IMR-90 (cell line): ENCODE measurements at regions not wholly inside any gene's neighbourhood (a gene's known extent, or its start where the extent isn't known, plus 50 kb on each side); places are given as distances from the start of the nearest gene placed in this dataset.

Source experiments
- ATAC-seq: fragments of 200-7000 bp; cut with Tn5 transposase; 2 replicates; pipeline ENCODE4 v1.9.1; 2020; ENCODE audit warnings: low read depth, mild to moderate bottlenecking, moderate library complexity
- BruUV-seq: library from RNA; stranded (reverse); fragments of 400-500 nt; replicated peaks from 2 replicates; lab custom pipeline; 2021; lab: Mats Ljungman, UMichigan
- CTCF ChIA-PET: fragments of 300-600 bp; formaldehyde crosslinking; extraction: SDS; loops from one replicate; lab custom pipeline; 2021; ENCODE audit warnings: antibody characterized with exemption; lab: Yijun Ruan, JAX
- POLR2A ChIA-PET: fragments of 300-600 bp; sonication (Branson Sonifier 250); formaldehyde crosslinking; loops from one replicate; lab custom pipeline; 2022; ENCODE audit warnings: antibody characterized with exemption; ENCODE audit not compliant: unreplicated experiment; lab: Charles Lee
- DNase-seq: peaks from one replicate; pipeline ENCODE4 v3.0.0; 2013
- H2AFZ ChIP-seq: replicated peaks from 2 replicates; pipeline ENCODE3; 2013; ENCODE audit warnings: low read length, mild to moderate bottlenecking; ENCODE audit not compliant: poor library complexity
- H2AK5ac ChIP-seq: 2 replicates; pipeline ENCODE4 v1.6.1; 2013; ENCODE audit warnings: low read depth, low read length, inconsistent platforms
- H2AK9ac ChIP-seq: replicated peaks from 2 replicates; pipeline ENCODE3; 2013; ENCODE audit warnings: mild to moderate bottlenecking, low read depth, low read length, moderate library complexity; ENCODE audit not compliant: poor library complexity
- H2BK120ac ChIP-seq: 2 replicates; pipeline ENCODE4 v1.6.1; 2013; ENCODE audit warnings: low read depth, low read length, inconsistent platforms
- H2BK15ac ChIP-seq: 3 replicates; pipeline ENCODE4 v1.6.1; 2013; ENCODE audit warnings: low read depth, low read length, inconsistent platforms
- H2BK20ac ChIP-seq: 2 replicates; pipeline ENCODE4 v1.6.1; 2013; ENCODE audit warnings: low read depth, mild to moderate bottlenecking, inconsistent platforms, low read length, moderate library complexity
- H2BK5ac ChIP-seq: 2 replicates; pipeline ENCODE4 v1.6.1; 2013; ENCODE audit warnings: mild to moderate bottlenecking, low read depth, low read length, inconsistent platforms; ENCODE audit not compliant: poor library complexity, severe bottlenecking
- H3K14ac ChIP-seq: replicated peaks from 2 replicates; pipeline ENCODE4 v1.6.1; 2013; ENCODE audit warnings: low read depth, low read length, inconsistent platforms
- H3K18ac ChIP-seq: 2 replicates; pipeline ENCODE4 v1.6.1; 2013; ENCODE audit warnings: low read depth, low read length, control low read depth
- H3K23ac ChIP-seq: 2 replicates; pipeline ENCODE4 v1.6.1; 2013; ENCODE audit warnings: low read depth, low read length, inconsistent platforms
- H3K27ac ChIP-seq: 2 replicates; pipeline ENCODE4 v1.5.1; 2013; ENCODE audit warnings: mild to moderate bottlenecking, control low read depth, low read length; ENCODE audit not compliant: insufficient read depth
- H3K27me3 ChIP-seq: 2 replicates; pipeline ENCODE4 v1.6.1; 2013; ENCODE audit warnings: low read length; ENCODE audit not compliant: control insufficient read depth, insufficient read depth
- H3K36me3 ChIP-seq: 2 replicates; pipeline ENCODE4 v1.6.1; 2013; ENCODE audit warnings: low read length, mixed read lengths; ENCODE audit not compliant: control insufficient read depth, insufficient read depth
- H3K4ac ChIP-seq: 2 replicates; pipeline ENCODE4 v1.6.1; 2013; ENCODE audit warnings: low read depth, low read length, inconsistent platforms
- H3K4me1 ChIP-seq: 2 replicates; pipeline ENCODE4 v1.6.1; 2013; ENCODE audit warnings: low read length, mixed read lengths; ENCODE audit not compliant: control insufficient read depth, insufficient read depth
- H3K4me2 ChIP-seq: 2 replicates; pipeline ENCODE4 v1.6.1; 2013; ENCODE audit warnings: low read depth, mild to moderate bottlenecking, control low read depth, low read length, moderate library complexity
- H3K4me3 ChIP-seq: 2 replicates; pipeline ENCODE4 v1.5.1; 2013; ENCODE audit warnings: low read depth, mild to moderate bottlenecking, control low read depth, low read length, moderate library complexity; ENCODE audit not compliant: insufficient read depth
- H3K56ac ChIP-seq: 2 replicates; pipeline ENCODE4 v1.6.1; 2013; ENCODE audit warnings: low read length, inconsistent platforms; ENCODE audit not compliant: insufficient read depth; ENCODE audit errors: extremely low read depth
- H3K79me1 ChIP-seq, 2 experiments: 2 replicates each; pipeline ENCODE4 v1.6.1; 2013; ENCODE audit warnings: low read length in 2 of 2, inconsistent platforms in 1 of 2, low read depth in 1 of 2
- H3K9ac ChIP-seq: 2 replicates; pipeline ENCODE4 v1.6.1; 2013; ENCODE audit warnings: low read depth, low read length, control low read depth
- H3K9me1 ChIP-seq: 2 replicates; pipeline ENCODE4 v1.6.1; 2013; ENCODE audit warnings: low read length, inconsistent platforms; ENCODE audit not compliant: insufficient read depth
- H3K9me3 ChIP-seq: 2 replicates; pipeline ENCODE4 v1.6.1; 2013; ENCODE audit warnings: low read length; ENCODE audit not compliant: control insufficient read depth, insufficient read depth
- H4K20me1 ChIP-seq: 2 replicates; pipeline ENCODE4 v1.6.1; 2013; ENCODE audit warnings: low read length, inconsistent platforms; ENCODE audit not compliant: insufficient read depth
- H4K5ac ChIP-seq: 2 replicates; pipeline ENCODE4 v1.6.1; 2013; ENCODE audit warnings: mild to moderate bottlenecking, low read depth, low read length, control low read depth
- H4K8ac ChIP-seq, 2 experiments: 2 replicates each; pipeline ENCODE4 v1.6.1; 2013; ENCODE audit warnings: low read depth in 2 of 2, low read length in 2 of 2, control low read depth in 1 of 2, inconsistent platforms in 1 of 2
- H4K91ac ChIP-seq: 2 replicates; pipeline ENCODE4 v1.6.1; 2013; ENCODE audit warnings: low read depth, low read length, inconsistent platforms; ENCODE audit not compliant: insufficient read depth
- BHLHE40 ChIP-seq: fragments of 150-350 bp; IDR thresholded peaks from 2 replicates; pipeline ENCODE4 v1.6.1; 2016; ENCODE audit warnings: mild to moderate bottlenecking, low read depth, low read length
- CEBPB ChIP-seq: IDR thresholded peaks from 2 replicates; pipeline ENCODE4 v1.6.1; 2012; ENCODE audit warnings: low read depth, low read length, improper control_type of control experiment
- CHD1 ChIP-seq: IDR thresholded peaks from 2 replicates; pipeline ENCODE4 v1.6.1; 2012; ENCODE audit warnings: low read depth, low read length, improper control_type of control experiment
- FOS ChIP-seq: fragments of 150-350 bp; IDR thresholded peaks from 2 replicates; pipeline ENCODE4 v1.6.1; 2016; ENCODE audit warnings: low read depth, low read length
- MAFK ChIP-seq: IDR thresholded peaks from 2 replicates; pipeline ENCODE4 v1.6.1; 2012; ENCODE audit warnings: low read depth, low read length, improper control_type of control experiment
- MAZ ChIP-seq: IDR thresholded peaks from 2 replicates; pipeline ENCODE4 v1.6.1; 2012; ENCODE audit warnings: low read depth, mild to moderate bottlenecking, low read length, improper control_type of control experiment, moderate library complexity, borderline replicate concordance
- MXI1 ChIP-seq: IDR thresholded peaks from 2 replicates; pipeline ENCODE4 v1.6.1; 2012; ENCODE audit warnings: low read depth, mild to moderate bottlenecking, low read length, moderate library complexity, borderline replicate concordance
- NFE2L2 ChIP-seq: fragments of 150-350 bp; IDR thresholded peaks from 2 replicates; pipeline ENCODE4 v1.6.1; 2016; ENCODE audit warnings: low read depth, mild to moderate bottlenecking, low read length
- POLR2A ChIP-seq: IDR thresholded peaks from 2 replicates; pipeline ENCODE4 v1.6.1; 2012; ENCODE audit warnings: mild to moderate bottlenecking, low read depth, low read length
- RAD21 ChIP-seq: IDR thresholded peaks from 2 replicates; pipeline ENCODE4 v1.6.1; 2012; ENCODE audit warnings: low read length, improper control_type of control experiment
- RCOR1 ChIP-seq: IDR thresholded peaks from 2 replicates; pipeline ENCODE4 v1.6.1; 2012; ENCODE audit warnings: mild to moderate bottlenecking, low read length, improper control_type of control experiment; ENCODE audit not compliant: insufficient replicate concordance
- RFX5 ChIP-seq: IDR thresholded peaks from 2 replicates; pipeline ENCODE4 v1.8.0; 2012; ENCODE audit warnings: low read depth, mild to moderate bottlenecking, low read length, moderate library complexity
- SMC3 ChIP-seq: fragments of 150-350 bp; IDR thresholded peaks from 2 replicates; pipeline ENCODE4 v1.6.1; 2016; ENCODE audit warnings: low read depth, mild to moderate bottlenecking, antibody characterized with exemption, low read length, moderate library complexity
- WGBS, 2 experiments: methylation state at CpG; one replicate each; pipeline versions ENCODE4 v1.1.5 to v1.1.7; 2013; ENCODE audit warnings: missing lambda C conversion rate in 2 of 2; ENCODE audit not compliant: insufficient read length in 1 of 2; ENCODE audit errors: extremely low coverage in 2 of 2; 5-methylcytosine and 5-hydroxymethylcytosine counted together
- dilution Hi-C: fragments of 300-500 bp; cut with HindIII; formaldehyde crosslinking; loops from one replicate; pipeline ENCODE4 v1.14.3; 2018; ENCODE audit warnings: low sequenced_read_pairs; ENCODE audit not compliant: unreplicated experiment
- in situ Hi-C: fragments of 300-500 bp; cut with MboI; formaldehyde crosslinking; loops from 3 replicates; pipeline ENCODE4 v1.14.3; 2019; ENCODE audit warnings: low sequenced_read_pairs, inconsistent platforms, mixed read lengths
- intact Hi-C: fragments of 100-400 bp; cut with micrococcal nuclease; formaldehyde crosslinking; loops from 2 replicates; pipeline ENCODE4 v1.10.0; 2022
- TF ChIP-seq, protein P1 (sequence below): conservative IDR thresholded peaks from 2 replicates; pipeline ENCODE4 v1.5.1; 2012; ENCODE audit warnings: mild to moderate bottlenecking, low read depth, low read length, improper control_type of control experiment
- TF ChIP-seq, protein P2 (sequence below): fragments of 150-350 bp; IDR thresholded peaks from 2 replicates; pipeline ENCODE4 v1.6.1; 2017; ENCODE audit warnings: mild to moderate bottlenecking, antibody characterized with exemption, low read length, low read depth
- TF ChIP-seq, protein P3 (sequence below): fragments of 150-350 bp; IDR thresholded peaks from 2 replicates; pipeline ENCODE4 v1.6.1; 2016; ENCODE audit warnings: low read depth, mild to moderate bottlenecking, low read length, moderate library complexity, borderline replicate concordance

DNA sequence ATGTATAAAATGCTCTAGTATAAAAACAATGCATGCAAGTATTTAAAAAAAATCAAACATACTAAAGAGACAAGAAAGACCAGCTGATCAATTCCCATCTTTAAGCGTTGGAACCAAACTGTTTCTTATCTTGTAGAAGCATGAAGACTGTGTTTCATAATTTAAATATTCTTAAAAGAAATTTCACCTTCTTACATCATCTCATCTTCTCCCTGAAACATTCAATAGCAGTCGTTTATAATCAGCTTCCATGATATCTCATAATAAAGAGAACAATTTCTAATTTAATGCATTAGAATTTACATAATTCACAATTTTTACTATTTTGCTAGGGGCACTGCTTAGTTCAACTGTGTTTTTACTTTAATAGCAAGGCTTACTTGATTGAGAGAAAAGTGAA is 468.1 kb upstream of the MARCKS start:
- no peak overlapping the region for H3K56ac ChIP-seq
- no peaks in the 10 kb centered on the region for H3K9me3 ChIP-seq
- H3K79me1 ChIP-seq = no peaks in the 10 kb centered on the region
- ATAC-seq = no peak
- H4K5ac ChIP-seq = no peak overlapping the region
- H4K8ac ChIP-seq = no peak overlapping the region
- no peak overlapping the region for H3K4ac ChIP-seq
- dilution Hi-C loops = no loop called here
- H3K27ac ChIP-seq = no peak overlapping the region
- H4K91ac ChIP-seq = no peak overlapping the region
- 0 out of 2 replicates have a peak, but pooled peaks cover 3% of the 10 kb centered on the region for H3K9me1 ChIP-seq
- H4K20me1 ChIP-seq = no peaks in the 10 kb centered on the region
- WGBS, 2 experiments = no CpG with 5 or more reads among the region's 2 CpGs
- H3K14ac ChIP-seq = no peak overlapping the region
- TF ChIP-seq RFX5 = no peak
- no peak for TF ChIP-seq FOS
- TF ChIP-seq, protein P1, sequence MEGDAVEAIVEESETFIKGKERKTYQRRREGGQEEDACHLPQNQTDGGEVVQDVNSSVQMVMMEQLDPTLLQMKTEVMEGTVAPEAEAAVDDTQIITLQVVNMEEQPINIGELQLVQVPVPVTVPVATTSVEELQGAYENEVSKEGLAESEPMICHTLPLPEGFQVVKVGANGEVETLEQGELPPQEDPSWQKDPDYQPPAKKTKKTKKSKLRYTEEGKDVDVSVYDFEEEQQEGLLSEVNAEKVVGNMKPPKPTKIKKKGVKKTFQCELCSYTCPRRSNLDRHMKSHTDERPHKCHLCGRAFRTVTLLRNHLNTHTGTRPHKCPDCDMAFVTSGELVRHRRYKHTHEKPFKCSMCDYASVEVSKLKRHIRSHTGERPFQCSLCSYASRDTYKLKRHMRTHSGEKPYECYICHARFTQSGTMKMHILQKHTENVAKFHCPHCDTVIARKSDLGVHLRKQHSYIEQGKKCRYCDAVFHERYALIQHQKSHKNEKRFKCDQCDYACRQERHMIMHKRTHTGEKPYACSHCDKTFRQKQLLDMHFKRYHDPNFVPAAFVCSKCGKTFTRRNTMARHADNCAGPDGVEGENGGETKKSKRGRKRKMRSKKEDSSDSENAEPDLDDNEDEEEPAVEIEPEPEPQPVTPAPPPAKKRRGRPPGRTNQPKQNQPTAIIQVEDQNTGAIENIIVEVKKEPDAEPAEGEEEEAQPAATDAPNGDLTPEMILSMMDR = no peak
- TF ChIP-seq, protein P2, sequence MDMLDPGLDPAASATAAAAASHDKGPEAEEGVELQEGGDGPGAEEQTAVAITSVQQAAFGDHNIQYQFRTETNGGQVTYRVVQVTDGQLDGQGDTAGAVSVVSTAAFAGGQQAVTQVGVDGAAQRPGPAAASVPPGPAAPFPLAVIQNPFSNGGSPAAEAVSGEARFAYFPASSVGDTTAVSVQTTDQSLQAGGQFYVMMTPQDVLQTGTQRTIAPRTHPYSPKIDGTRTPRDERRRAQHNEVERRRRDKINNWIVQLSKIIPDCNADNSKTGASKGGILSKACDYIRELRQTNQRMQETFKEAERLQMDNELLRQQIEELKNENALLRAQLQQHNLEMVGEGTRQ = no peak
- no peak for TF ChIP-seq RCOR1
- TF ChIP-seq CEBPB = no peak
- TF ChIP-seq MAZ = no peak
- TF ChIP-seq MAFK = no peak
- TF ChIP-seq, protein P3, sequence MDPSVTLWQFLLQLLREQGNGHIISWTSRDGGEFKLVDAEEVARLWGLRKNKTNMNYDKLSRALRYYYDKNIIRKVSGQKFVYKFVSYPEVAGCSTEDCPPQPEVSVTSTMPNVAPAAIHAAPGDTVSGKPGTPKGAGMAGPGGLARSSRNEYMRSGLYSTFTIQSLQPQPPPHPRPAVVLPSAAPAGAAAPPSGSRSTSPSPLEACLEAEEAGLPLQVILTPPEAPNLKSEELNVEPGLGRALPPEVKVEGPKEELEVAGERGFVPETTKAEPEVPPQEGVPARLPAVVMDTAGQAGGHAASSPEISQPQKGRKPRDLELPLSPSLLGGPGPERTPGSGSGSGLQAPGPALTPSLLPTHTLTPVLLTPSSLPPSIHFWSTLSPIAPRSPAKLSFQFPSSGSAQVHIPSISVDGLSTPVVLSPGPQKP = no peak
- TF ChIP-seq SMC3 = no peak
- TF ChIP-seq RAD21 = no peak
- TF ChIP-seq MXI1 = no peak
- TF ChIP-seq NFE2L2 = no peak
- TF ChIP-seq BHLHE40 = no peak
- TF ChIP-seq POLR2A = no peak
- TF ChIP-seq CHD1 = no peak
- H3K9ac ChIP-seq = no peak overlapping the region
- no peak overlapping the region for H2AK9ac ChIP-seq
- DNase-seq = no peak
- in situ Hi-C loops = no loop called here
- intact Hi-C loops = loop anchor here (10.0 kb wide), 1 partner anchor 1054 kb away; no protein-coding TSS in a partner anchor
- no peak overlapping the region for H3K4me3 ChIP-seq
- H3K4me2 ChIP-seq = no peak overlapping the region
- ChIA-PET CTCF (no interaction called here), POLR2A (no interaction called here)
- no TSS peak for BruUV-seq
- H2BK5ac ChIP-seq = no peak overlapping the region
- H2BK120ac ChIP-seq = no peak overlapping the region
- H3K27me3 ChIP-seq = no peaks in the 10 kb centered on the region
- H3K23ac ChIP-seq = no peak overlapping the region
- H3K4me1 ChIP-seq = 0 out of 2 replicates have a peak, but pooled peaks cover 2% of the 10 kb centered on the region
- no peak overlapping the region for H2AK5ac ChIP-seq
- H3K18ac ChIP-seq = no peak overlapping the region
- H2BK20ac ChIP-seq = no peak overlapping the region
- no peak overlapping the region for H2AFZ ChIP-seq
- no peak overlapping the region for H2BK15ac ChIP-seq
- no peaks in the 10 kb centered on the region for H3K36me3 ChIP-seq
